ENCODE measurements at regions not wholly inside any gene's neighbourhood (a gene's known extent, or its start where the extent isn't known, plus 50 kb on each side); places are given as distances from the start of the nearest gene placed in this dataset.

DNA sequence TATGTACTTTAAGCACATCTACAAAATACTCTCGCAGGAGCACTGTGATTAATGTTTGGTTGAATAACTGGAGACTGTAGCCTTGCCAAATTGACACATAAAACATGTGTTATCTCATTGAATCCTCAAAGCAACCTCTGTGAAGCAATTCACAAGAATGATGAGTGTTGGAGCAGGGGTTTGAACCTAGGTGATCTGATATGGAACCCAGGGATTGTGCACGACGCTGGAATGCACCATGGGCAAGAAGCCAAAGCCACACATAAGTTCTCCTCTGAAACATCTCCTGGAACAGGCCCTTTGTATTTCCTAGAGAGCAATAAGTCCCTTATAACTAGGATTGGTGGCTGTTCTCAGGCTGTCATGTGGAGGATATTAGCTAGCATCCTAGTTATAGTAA lies 124.6 kb upstream of the IVNS1ABP start:
- H3K27ac ChIP-seq (replicated peaks), result no peak overlapping the region
- no peak for DNase-seq (ENCODE audit: low read depth in 1 of 2, low spot score in 1 of 2)
- H3K27me3 ChIP-seq (ENCODE audit: insufficient read depth, poor library complexity, severe bottlenecking), result no peaks in the 10 kb centered on the region
- no peak for TF ChIP-seq CTCF (IDR thresholded peaks at IDR 0.05; ENCODE audit: insufficient read depth, low read length)
- TF ChIP-seq REST (IDR thresholded peaks at IDR 0.05; ENCODE audit: insufficient replicate concordance, low read depth), result no peak
- H3K4me3 ChIP-seq (replicated peaks; ENCODE audit: insufficient read depth, low read length), result no peak overlapping the region

- no peak for DNase-seq (ENCODE audit: low read depth in 1 of 2, low spot score in 1 of 2)
- no peak overlapping the region for H3K27ac ChIP-seq (replicated peaks)
- no peak overlapping the region for H3K4me3 ChIP-seq (replicated peaks; ENCODE audit: insufficient read depth, low read length)
- no peak for TF ChIP-seq REST (IDR thresholded peaks at IDR 0.05; ENCODE audit: insufficient replicate concordance, low read depth)
- no peaks in the 10 kb centered on the region for H3K27me3 ChIP-seq (ENCODE audit: insufficient read depth, poor library complexity, severe bottlenecking)
Measured at GRCh38 chr1:185440877-185441276, 123.8 kb upstream of the IVNS1ABP start.

GRCh38 chr1:185439727-185440415 lies 122.8 kb upstream of the IVNS1ABP start:
- DNase-seq (ENCODE audit: low read depth in 1 of 2, low spot score in 1 of 2), result no peak
- H3K4me3 ChIP-seq (replicated peaks; ENCODE audit: insufficient read depth, low read length), result no peak overlapping the region
- no peaks in the 10 kb centered on the region for H3K27me3 ChIP-seq (ENCODE audit: insufficient read depth, poor library complexity, severe bottlenecking)
- TF ChIP-seq POLR2AphosphoS5 (IDR thresholded peaks at IDR 0.05; ENCODE audit: low read depth) (no peak), GABPA (IDR thresholded peaks at IDR 0.05; ENCODE audit: low read depth) (no peak), CTCF (IDR thresholded peaks at IDR 0.05; ENCODE audit: insufficient read depth, low read length) (no peak)
- H3K27ac ChIP-seq (replicated peaks), result no peak overlapping the region

- no peak overlapping the region for H3K27ac ChIP-seq (replicated peaks)
- DNase-seq (ENCODE audit: low read depth in 1 of 2, low spot score in 1 of 2), result no peak
Measured at GRCh38 chr1:185438936-185439335, 121.9 kb upstream of the IVNS1ABP start.

More at GRCh38 chr1:185438936-185439335, 121.9 kb upstream of the IVNS1ABP start:
- Histone ChIP-seq H3K27me3 (ENCODE audit: insufficient read depth, poor library complexity, severe bottlenecking) (no peaks in the 10 kb centered on the region), H3K4me3 (replicated peaks; ENCODE audit: insufficient read depth, low read length) (no peak overlapping the region)
- TF ChIP-seq POLR2AphosphoS5 (IDR thresholded peaks at IDR 0.05; ENCODE audit: low read depth) (no peak), SPI1 (IDR thresholded peaks at IDR 0.05; ENCODE audit: borderline replicate concordance, low read depth) (no peak), GABPA (IDR thresholded peaks at IDR 0.05; ENCODE audit: low read depth) (no peak), REST (IDR thresholded peaks at IDR 0.05; ENCODE audit: insufficient replicate concordance, low read depth) (no peak), CTCF (IDR thresholded peaks at IDR 0.05; ENCODE audit: insufficient read depth, low read length) (no peak)

Data from HL-60 (cell line).